ENCODE measurements at regions not wholly inside any gene's neighbourhood (a gene's known extent, or its start where the extent isn't known, plus 50 kb on each side); places are given as distances from the start of the nearest gene placed in this dataset.
"Not testable (repeated sequence)": the region's sequence is repeated elsewhere in the genome, so short reads cannot be mapped to it uniquely, and the experiment has no call there.

- peak; percentile 18 for DNase-seq
These were observed 1342.2 kb downstream of the BRD1 start for GRCh38 chr22:48485149-48486133.

GRCh38 chr22:48483764-48484528 is 1343.7 kb downstream of the BRD1 start:
- DNase-seq: no peak

GRCh38 chr22:48482771-48483170 is 1344.9 kb downstream of the BRD1 start:
- no peak for DNase-seq

GRCh38 chr22:48482198-48482597 is 1345.5 kb downstream of the BRD1 start:
- DNase-seq: not testable (repeated sequence)

DNA sequence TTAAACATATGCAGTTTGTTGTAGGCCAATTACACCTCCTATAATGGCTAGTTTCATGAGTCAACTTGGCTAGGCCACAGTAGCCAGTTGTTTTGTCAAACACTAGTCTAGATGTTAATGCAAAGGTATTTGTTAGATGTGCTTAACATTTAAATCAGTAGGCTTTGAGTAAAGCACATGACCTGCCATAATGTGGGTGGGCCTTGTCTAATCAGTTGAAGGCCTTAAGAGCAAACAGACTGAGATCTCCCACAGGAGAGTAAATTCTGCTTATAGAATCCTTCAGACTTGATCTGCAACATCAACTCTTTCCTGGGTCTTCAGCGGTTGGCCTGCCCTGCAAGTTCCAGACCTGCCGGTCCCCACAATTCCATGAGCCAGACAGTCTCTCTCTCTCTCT is 1345.9 kb downstream of the BRD1 start:
- no peak for DNase-seq

GRCh38 chr22:48478529-48479265 is 1349.0 kb downstream of the BRD1 start:
- no peak for DNase-seq

DNA sequence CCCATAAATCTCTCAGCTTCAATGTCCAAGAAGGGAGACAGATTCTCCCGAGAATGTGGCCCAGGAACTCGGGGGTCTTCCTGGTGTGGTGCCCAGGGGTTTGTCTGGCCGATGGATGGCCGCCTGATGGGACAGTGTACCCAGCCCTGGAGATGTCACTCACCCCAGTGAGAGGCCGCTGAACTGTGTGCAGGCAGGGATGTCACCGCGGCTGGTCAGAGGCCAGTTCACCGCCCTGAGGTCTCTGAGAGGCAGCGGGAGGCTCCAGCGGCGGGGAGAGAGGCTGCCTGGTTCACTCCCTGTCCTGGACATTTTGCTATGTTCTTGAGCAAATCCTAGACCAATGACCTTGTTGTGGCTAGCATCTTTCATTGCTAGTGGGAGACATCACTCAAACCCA is 1349.5 kb downstream of the BRD1 start:
- DNase-seq: no peak

- no peak for DNase-seq
These were observed 1350.5 kb downstream of the BRD1 start for GRCh38 chr22:48477031-48477721.

GRCh38 chr22:48476577-48476976 is 1351.1 kb downstream of the BRD1 start:
- DNase-seq: no peak

DNA sequence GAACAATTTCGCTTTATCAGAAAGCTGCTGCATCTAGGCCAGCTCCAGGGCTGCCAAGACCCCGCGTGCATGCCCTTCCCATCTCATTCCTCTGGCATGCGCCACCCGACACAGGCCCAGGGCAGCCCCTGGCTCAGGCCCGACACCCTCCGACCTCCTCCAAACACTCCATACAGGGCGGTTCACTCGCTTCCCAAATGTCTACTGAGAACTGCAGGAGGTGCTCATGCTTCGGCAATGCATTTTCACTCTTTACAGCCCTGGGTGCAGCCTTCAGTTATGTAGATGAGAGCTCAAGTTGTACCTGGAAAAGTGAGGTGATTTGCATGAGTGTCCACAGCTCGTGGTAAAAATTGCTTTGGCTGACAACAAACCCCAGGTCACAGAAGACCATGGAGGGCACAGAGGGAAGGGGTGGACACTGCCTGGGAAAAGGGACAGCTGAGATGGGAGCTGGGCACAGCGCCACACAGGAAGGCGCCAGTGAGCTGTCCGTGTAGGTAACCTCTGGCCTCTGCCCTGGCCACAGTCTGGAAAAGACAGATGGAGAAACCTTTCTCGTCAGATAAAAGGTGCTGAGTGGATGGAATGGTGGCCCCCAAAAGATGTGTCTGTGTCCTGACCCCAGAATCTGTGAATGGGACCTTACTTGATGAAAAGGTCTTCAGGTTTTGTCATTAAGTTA is 1351.9 kb downstream of the BRD1 start:
- DNase-seq: no peak

DNA sequence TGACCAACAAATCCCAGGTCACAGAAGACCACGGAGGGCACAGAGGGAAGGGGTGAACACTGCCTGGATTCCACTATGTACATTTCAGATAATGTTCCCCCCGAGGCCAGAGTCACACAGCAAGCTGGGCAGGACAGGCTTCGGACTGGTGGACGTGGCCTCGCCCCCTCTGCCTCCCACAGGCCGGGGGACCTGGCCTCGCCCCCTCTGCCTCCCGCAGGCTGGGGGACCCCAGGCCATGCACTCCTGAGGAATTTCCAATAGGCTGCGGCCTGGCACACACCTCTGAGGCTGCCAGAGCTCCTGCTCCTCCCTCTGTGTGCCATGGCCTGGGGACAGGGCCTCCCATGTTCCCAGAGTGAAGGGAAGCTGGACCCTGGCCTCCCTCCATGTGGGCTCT is 1352.8 kb downstream of the BRD1 start:
- DNase-seq: no peak

- no peak for DNase-seq
These were observed 1354.5 kb downstream of the BRD1 start for GRCh38 chr22:48473202-48473601.

DNA sequence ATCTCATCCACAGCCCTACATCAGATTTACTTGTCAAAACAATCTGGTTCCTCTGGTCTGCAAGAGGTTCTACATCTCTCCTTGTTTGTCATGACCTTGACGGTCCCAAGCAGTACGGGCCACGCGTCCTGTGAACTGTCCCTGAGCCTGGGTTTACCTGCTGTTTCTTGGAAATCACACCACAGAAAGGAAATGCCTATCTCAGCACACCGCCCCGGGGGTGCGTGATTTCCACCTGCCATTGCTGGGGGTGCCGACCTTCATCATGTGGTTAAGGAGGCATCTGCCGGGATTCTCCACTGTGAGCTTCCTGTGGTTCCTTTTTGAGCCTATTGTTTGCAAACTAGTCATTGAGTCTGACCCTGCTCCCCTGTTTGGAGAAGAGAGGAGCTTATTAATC is 1363.4 kb downstream of the BRD1 start:
- DNase-seq: no peak

DNA sequence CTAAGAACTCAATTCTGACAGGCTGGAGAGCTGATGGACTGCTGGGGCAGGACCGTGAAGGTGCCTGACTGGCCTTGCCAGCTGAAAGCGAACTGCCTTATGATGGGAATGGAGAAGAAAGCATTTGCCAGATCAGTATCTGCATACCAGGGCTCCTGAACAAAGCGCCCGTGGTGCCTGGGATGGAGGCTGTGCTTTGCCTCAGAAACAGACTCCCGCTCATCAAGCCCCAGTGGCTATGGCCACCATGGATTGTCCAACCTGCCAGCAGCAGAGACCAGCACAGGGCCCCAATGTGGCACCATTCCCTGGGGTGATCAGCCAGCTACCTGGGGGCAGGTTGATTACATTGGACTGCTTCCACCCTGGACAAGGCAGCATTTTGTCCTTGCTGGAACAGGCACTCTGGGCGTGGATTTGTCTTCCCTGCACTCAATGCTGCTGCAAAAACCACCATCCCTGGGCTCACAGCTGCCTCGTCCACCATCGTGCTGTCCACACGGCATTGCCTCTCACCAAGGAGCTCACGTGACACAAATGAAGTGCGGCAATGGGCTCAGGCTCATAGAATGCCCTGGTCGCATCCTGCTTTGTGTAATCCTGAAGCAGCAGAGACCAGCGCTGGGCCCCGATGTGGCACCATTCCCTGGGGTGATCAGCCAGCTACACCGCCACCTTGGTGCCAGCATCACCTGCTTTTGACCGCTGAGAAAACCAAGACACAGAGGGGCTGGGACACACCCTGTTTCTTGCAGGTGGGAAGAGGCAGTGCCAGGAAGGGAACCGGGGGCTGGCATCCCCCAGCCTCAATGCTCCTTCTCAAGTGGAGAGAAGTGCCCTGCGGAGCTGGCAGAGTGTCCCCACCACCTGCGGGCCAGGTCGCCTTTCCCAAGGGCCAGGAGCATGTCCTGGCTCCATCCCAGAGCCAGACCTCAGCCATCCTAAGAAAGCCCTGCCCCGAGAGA is 1367.5 kb downstream of the BRD1 start:
- no peak for DNase-seq

GRCh38 chr22:48459259-48459658 is 1368.4 kb downstream of the BRD1 start:
- DNase-seq: no peak

GRCh38 chr22:48456449-48456848 is 1371.2 kb downstream of the BRD1 start:
- no peak for DNase-seq

DNA sequence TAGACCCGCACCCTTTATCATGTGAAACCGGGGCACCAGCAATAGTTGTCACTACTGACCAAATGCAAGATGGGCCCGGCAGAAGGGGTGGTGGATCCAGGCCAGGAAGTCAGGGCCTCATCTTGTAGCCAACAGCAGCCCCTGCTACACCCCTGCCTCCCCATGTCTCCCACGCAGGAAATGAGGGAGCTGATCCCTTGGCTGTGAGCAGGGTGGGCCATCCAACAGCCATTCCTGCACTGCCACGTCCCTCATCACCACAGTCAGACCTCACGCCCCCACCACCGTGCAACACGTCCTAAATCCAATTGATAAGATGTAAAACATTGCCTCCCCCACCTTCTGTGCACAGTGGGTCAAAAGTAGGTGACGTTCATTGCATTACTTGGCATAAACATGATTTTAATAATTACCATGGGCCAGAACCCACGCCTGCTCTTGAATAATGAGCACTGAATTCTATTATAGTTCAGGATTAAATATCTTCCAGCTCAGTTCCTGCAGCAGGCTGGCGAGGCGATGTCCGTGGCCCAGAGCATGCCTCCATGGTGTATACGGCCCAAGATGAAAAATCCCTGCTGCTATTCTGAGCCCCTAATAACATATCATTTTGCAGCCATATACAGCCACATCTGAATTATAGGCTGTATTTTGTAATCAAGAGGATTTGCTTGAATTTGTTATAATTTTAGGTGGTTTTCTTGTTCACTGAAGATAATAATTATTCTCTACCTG is 1373.8 kb downstream of the BRD1 start:
- no peak for DNase-seq

DNA sequence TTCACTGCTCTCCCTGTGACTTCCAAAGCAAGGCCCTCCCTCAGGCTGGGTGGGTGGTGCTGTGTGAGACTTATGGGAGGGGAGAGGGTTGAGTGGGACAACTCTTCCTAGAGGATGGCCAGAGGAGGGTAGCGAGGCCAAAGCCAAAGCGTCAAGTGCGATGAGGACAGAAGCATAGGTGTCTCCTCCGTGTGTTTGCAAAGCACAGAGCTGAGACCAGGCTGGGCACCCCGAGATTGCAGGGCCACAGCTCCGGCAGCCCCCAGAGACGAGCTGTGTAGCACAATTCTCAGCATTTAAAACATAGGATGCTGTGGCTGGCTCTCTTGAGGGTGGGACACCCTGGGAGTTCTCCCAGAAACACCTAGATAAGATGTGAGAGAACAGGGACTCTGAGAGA is 1374.5 kb downstream of the BRD1 start:
- no peak for DNase-seq

DNA sequence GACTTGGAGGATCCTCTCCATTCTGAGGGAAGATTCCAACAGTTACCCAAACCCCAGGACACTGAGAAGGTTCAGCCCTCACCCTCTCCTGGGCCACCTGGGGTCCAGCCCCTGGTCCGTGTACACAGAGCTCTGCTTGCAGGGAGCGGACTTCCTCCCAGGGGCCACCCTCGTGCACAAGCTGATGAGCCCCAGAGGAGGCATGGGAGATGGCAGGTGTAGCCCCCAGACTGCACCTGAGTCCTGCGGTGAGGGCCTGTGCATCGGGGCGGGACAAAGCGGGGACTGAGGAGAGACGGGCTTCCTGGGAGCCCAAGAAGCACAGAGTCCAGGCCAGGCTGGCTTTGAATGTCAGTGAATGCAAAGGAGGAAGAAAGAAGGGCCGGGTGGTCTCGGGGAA is 1374.9 kb downstream of the BRD1 start:
- DNase-seq: no peak

- no peak for DNase-seq
These were observed 1375.8 kb downstream of the BRD1 start for GRCh38 chr22:48451891-48452290.
